ENCODE measurements at regions not wholly inside any gene's neighbourhood (a gene's known extent, or its start where the extent isn't known, plus 50 kb on each side); places are given as distances from the start of the nearest gene placed in this dataset.

GRCh38 chr4:132827522-132827921 is 321.6 kb upstream of the PCDH10 start:
- no peaks in the 10 kb centered on the region for H3K9me3 ChIP-seq (ENCODE audit: control insufficient read depth, low read depth, low read length)
- H3K4me2 ChIP-seq (ENCODE audit: control insufficient read depth, extremely low read depth, insufficient read depth, low read depth, low read length): no peak overlapping the region
- H3K27me3 ChIP-seq (ENCODE audit: control insufficient read depth, extremely low read depth, insufficient read depth, low read length): no peaks in the 10 kb centered on the region
- H3K9me1 ChIP-seq (ENCODE audit: control insufficient read depth, extremely low read depth, insufficient read depth, low read length): no peaks in the 10 kb centered on the region
- H3K36me3 ChIP-seq (ENCODE audit: control insufficient read depth in 2 of 2, extremely low read depth in 1 of 2, insufficient read depth in 2 of 2, low read length in 2 of 2): no peaks in the 10 kb centered on the region
- FAIRE-seq (no peak), DNase-seq (ENCODE audit: low read depth, low spot score) (no peak)
- H3K9ac ChIP-seq (ENCODE audit: control insufficient read depth, extremely low read depth, insufficient read depth, low read length): no peak overlapping the region
- no peaks in the 10 kb centered on the region for H4K20me1 ChIP-seq (ENCODE audit: control insufficient read depth, extremely low read depth, insufficient read depth, low read length)
- no peak overlapping the region for H3K27ac ChIP-seq (ENCODE audit: control insufficient read depth, insufficient read depth, low read length)
- H3K79me2 ChIP-seq (ENCODE audit: control insufficient read depth, insufficient read depth, low read length): no peaks in the 10 kb centered on the region
- H2AFZ ChIP-seq (ENCODE audit: control insufficient read depth, low read length): no peak overlapping the region
- H3K4me3 ChIP-seq (ENCODE audit: control insufficient read depth in 2 of 3, extremely low read depth in 1 of 3, insufficient read depth in 2 of 3, low read depth in 1 of 3, low read length in 3 of 3): no peak overlapping the region
- H3K4me1 ChIP-seq (ENCODE audit: control insufficient read depth, extremely low read depth, insufficient read depth, low read length): no peaks in the 10 kb centered on the region
- no peak for TF ChIP-seq CTCF (optimal IDR thresholded peaks at IDR 0.05 in 1 of 3, IDR thresholded peaks at IDR 0.05 in 1 of 3, conservative IDR thresholded peaks at IDR 0.05 in 1 of 3; ENCODE audit: extremely low read depth in 1 of 3, insufficient read depth in 2 of 3, low read length in 3 of 3)
- TF ChIP-seq EZH2 (IDR thresholded peaks at IDR 0.05; ENCODE audit: low read length): no peak
- dilution Hi-C loops (cut with MboI; ENCODE audit: extremely low pct_ligation_motif_present, low sequenced_read_pairs): no loop called here

GRCh38 chr4:132838244-132838643 is 310.9 kb upstream of the PCDH10 start:
- no peak overlapping the region for H3K4me2 ChIP-seq (ENCODE audit: control insufficient read depth, extremely low read depth, insufficient read depth, low read depth, low read length)
- no peaks in the 10 kb centered on the region for H3K27me3 ChIP-seq (ENCODE audit: control insufficient read depth, extremely low read depth, insufficient read depth, low read length)
- no peaks in the 10 kb centered on the region for H3K79me2 ChIP-seq (ENCODE audit: control insufficient read depth, insufficient read depth, low read length)
- no peak for DNase-seq (ENCODE audit: low read depth, low spot score)
- no peak overlapping the region for H2AFZ ChIP-seq (ENCODE audit: control insufficient read depth, low read length)
- no peak for FAIRE-seq
- no peak overlapping the region for H3K4me3 ChIP-seq (ENCODE audit: control insufficient read depth in 2 of 3, extremely low read depth in 1 of 3, insufficient read depth in 2 of 3, low read depth in 1 of 3, low read length in 3 of 3)
- no peaks in the 10 kb centered on the region for H3K9me1 ChIP-seq (ENCODE audit: control insufficient read depth, extremely low read depth, insufficient read depth, low read length)
- no peaks in the 10 kb centered on the region for H3K36me3 ChIP-seq (ENCODE audit: control insufficient read depth in 2 of 2, extremely low read depth in 1 of 2, insufficient read depth in 2 of 2, low read length in 2 of 2)
- H4K20me1 ChIP-seq (ENCODE audit: control insufficient read depth, extremely low read depth, insufficient read depth, low read length): no peaks in the 10 kb centered on the region
- dilution Hi-C loops (cut with MboI; ENCODE audit: extremely low pct_ligation_motif_present, low sequenced_read_pairs): no loop called here
- H3K9me3 ChIP-seq (ENCODE audit: control insufficient read depth, low read depth, low read length): no peaks in the 10 kb centered on the region
- H3K9ac ChIP-seq (ENCODE audit: control insufficient read depth, extremely low read depth, insufficient read depth, low read length): no peak overlapping the region
- H3K4me1 ChIP-seq (ENCODE audit: control insufficient read depth, extremely low read depth, insufficient read depth, low read length): no peaks in the 10 kb centered on the region
- TF ChIP-seq CTCF (optimal IDR thresholded peaks at IDR 0.05 in 1 of 3, IDR thresholded peaks at IDR 0.05 in 1 of 3, conservative IDR thresholded peaks at IDR 0.05 in 1 of 3; ENCODE audit: extremely low read depth in 1 of 3, insufficient read depth in 2 of 3, low read length in 3 of 3) (no peak), EZH2 (IDR thresholded peaks at IDR 0.05; ENCODE audit: low read length) (no peak)
- H3K27ac ChIP-seq (ENCODE audit: control insufficient read depth, insufficient read depth, low read length): no peak overlapping the region
